Epithelial cell of esophagus (primary cell): ENCODE measurements at regions not wholly inside any gene's neighbourhood (a gene's known extent, or its start where the extent isn't known, plus 50 kb on each side); places are given as distances from the start of the nearest gene placed in this dataset.

Source experiments
- DNase-seq: peaks from one replicate; pipeline ENCODE4 v3.0.0; 2010; ENCODE audit warnings: low read depth
- H3K4me3 ChIP-seq: 2 replicates; pipeline ENCODE4 v1.5.1; 2011; ENCODE audit warnings: mild to moderate bottlenecking, low read length, control low read depth
- TF ChIP-seq, protein P1 (sequence below): IDR thresholded peaks from 2 replicates; pipeline ENCODE4 v1.5.1; 2011; ENCODE audit warnings: low read depth, mild to moderate bottlenecking, low read length, control low read depth, inconsistent platforms; ENCODE audit not compliant: insufficient read depth; ENCODE audit errors: missing control alignments

DNA sequence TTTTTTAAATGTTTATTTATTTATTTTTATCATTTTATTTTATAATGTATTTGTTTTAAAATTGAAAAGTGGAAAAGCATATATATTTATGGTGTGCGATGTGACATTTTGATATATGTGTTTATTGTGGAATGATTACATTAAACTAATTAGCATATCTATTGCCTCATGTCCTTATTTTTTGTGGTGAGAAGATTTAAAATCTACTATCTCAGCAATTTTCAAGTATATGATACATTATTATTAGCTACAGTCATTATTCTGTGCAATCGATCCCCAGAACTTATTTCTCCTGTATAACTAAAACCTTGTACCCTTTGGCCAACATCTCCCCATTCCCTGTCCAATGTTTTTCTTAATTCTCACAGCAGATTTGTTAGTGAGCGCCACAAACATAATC is 115.6 kb upstream of the SHH start:
- no peak overlapping the region for H3K4me3 ChIP-seq
- no peak for DNase-seq
- TF ChIP-seq, protein P1, sequence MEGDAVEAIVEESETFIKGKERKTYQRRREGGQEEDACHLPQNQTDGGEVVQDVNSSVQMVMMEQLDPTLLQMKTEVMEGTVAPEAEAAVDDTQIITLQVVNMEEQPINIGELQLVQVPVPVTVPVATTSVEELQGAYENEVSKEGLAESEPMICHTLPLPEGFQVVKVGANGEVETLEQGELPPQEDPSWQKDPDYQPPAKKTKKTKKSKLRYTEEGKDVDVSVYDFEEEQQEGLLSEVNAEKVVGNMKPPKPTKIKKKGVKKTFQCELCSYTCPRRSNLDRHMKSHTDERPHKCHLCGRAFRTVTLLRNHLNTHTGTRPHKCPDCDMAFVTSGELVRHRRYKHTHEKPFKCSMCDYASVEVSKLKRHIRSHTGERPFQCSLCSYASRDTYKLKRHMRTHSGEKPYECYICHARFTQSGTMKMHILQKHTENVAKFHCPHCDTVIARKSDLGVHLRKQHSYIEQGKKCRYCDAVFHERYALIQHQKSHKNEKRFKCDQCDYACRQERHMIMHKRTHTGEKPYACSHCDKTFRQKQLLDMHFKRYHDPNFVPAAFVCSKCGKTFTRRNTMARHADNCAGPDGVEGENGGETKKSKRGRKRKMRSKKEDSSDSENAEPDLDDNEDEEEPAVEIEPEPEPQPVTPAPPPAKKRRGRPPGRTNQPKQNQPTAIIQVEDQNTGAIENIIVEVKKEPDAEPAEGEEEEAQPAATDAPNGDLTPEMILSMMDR, result no peak

DNA sequence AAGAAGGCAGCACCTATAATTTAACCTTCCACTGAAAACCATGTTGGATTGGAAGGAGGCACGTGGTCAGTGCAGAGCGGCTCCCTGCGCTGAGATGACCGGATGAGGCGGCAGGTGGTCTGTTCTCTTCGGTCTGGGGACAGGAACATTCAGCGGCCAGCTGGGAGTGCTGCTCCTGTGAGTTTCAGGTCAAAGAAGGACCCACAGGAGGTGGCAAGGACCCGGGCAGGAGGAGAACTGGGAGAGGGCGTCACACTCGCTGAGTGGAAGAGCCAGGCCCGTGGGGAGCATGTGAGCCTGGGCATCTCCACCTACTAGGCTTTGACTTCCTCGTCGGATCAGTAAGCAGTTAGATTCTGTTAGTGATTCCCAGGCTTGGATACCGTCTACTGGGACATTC is 113.4 kb upstream of the SHH start:
- TF ChIP-seq, protein P1, result no peak
- no peak overlapping the region for H3K4me3 ChIP-seq
- DNase-seq, result no peak

DNA sequence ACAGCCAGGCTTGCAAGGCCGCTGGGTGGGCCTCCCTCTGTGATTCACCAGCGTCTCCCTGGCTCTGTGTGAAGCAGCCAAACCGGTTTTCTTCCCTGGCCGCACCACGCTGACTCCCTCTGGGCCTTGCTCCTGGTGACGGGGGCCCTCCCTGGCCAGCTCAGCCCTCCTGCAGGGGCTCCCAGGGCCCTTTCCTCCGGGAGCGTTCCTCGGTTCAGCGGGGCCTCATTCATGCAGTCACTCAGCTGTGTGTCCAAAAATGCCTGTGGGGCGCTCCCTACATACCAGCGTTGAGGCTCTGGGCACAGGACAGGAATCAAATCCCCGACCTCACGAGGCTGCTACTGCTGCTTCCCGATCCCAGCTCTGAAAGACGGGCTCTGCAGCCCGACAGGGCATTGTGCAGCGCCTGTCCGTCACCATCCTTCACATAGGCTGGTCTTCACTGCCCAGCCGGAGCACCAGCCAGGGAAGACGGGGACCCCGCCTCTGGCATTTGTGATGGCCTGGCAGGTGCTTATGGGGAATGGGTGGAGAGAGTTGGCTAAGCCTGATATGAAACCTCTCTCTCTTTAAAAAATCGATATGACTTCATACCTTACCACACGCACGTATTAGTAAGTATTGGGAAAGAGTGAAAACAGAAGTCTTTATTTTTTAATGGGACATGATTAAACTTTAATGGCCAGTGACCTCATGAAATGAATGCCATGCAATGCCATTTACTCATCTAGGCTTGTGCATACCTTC is 110.0 kb upstream of the SHH start:
- H3K4me3 ChIP-seq, result no peak overlapping the region
- peak; percentile 93 for DNase-seq
- TF ChIP-seq, protein P1, result no peak

DNA sequence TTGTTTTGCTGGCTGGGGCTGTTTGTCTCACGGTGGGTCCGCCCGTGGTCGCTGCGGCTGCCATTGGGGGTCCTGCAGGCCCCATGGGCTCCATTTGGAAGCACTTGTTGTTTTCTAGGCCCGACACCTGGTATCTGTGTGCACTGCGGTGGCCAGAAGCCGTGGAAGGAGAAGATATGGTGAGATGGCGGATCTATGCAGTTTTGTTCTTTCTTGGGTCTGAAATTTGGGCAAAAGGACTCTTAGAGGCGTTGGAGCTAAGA is 109.5 kb upstream of the SHH start:
- DNase-seq, result no peak
- TF ChIP-seq, protein P1, result no peak
- H3K4me3 ChIP-seq, result no peak overlapping the region

DNA sequence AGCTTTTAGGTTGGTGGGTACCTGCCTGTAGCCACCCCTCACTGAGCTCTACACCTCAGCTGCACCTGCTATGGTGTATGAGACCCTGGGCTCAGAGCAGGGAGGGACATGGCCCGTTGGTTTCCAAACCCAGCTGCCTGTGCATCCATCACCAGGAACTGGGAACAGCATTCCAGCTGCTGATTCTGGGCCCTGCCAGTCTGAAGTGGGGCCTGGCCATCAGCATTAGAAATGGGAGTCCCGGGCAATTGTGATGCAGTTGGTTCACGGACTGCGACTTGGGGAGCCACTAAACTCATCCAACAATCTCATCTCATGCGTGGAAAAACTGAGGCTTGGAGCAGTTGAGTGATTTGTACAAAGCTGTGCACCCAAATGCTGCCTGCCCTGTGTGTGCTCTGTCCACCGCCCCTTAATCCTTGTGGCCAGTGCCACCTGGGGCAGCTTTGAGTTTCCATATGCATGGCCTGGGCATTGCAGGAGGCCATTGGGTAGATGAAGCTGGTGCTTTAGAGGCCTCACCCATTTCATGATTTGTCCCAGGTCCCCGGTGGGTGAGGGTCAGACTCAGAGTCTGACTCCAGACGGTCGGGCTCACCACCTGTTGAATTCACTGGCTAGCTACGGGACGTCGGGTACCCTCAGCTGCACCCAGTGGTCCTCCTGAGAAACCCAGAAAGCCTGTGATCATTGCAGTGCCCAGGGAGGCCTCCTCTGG is 109.0 kb upstream of the SHH start:
- H3K4me3 ChIP-seq, result no peak overlapping the region
- TF ChIP-seq, protein P1, result no peak
- no peak for DNase-seq

DNA sequence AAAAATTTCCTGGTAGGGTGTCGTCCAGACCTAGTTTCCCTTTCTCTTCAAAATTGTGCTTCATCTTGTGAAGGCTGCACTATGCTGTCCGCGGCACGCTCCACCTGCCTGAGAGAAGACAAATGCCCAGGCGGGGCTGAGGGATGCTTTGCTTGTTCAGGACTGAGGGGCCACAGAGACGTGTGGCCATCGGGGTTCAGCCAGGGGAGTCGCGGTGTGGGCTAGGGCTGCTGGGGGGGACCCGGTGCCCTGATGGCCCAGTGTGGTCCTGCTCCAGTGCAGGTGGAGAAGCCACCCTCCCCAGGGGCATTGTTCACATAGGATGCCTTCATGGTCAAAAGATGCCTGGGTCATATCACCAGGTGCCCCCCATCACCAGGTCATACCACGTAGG is 107.8 kb upstream of the SHH start:
- TF ChIP-seq, protein P1, result no peak
- DNase-seq, result no peak
- no peak overlapping the region for H3K4me3 ChIP-seq
